A549 (cell line): ENCODE measurements at regions not wholly inside any gene's neighbourhood (a gene's known extent, or its start where the extent isn't known, plus 50 kb on each side); places are given as distances from the start of the nearest gene placed in this dataset.

ENCODE experiments used
- CEBPB ChIP-seq, 2 experiments: fragments of >200 bp in 1 of 2; sonication (Bioruptor Twin) in 1 of 2; formaldehyde crosslinking in 1 of 2; IDR thresholded peaks; 2 replicates each; pipeline ENCODE4 v1.6.1; 2012 to 2016
- CHD2 ChIP-seq: fragments of 150-350 bp; IDR thresholded peaks from 2 replicates; pipeline ENCODE4 v1.6.1; 2014; ENCODE audit warnings: low read length; ENCODE audit not compliant: partially characterized antibody
- CTCF ChIP-seq: fragments of >200 bp; sonication (Bioruptor Twin); formaldehyde crosslinking; IDR thresholded peaks from 3 replicates; pipeline ENCODE4 v1.5.1; 2016
- ELK1 ChIP-seq: fragments of 150-350 bp; IDR thresholded peaks from 2 replicates; pipeline ENCODE4 v1.6.1; 2014; ENCODE audit warnings: low read depth, mild to moderate bottlenecking, low read length
- HOXA7 ChIP-seq: fragments of 250-450 bp; sonication (Bioruptor Pico); IDR thresholded peaks from 2 replicates; pipeline ENCODE4 v1.5.0; 2020; ENCODE audit warnings: mild to moderate bottlenecking, moderate library complexity
- JUNB ChIP-seq: fragments of >200 bp; sonication (Bioruptor Twin); formaldehyde crosslinking; IDR thresholded peaks from 2 replicates; pipeline ENCODE4 v1.6.1; 2016
- MAFK ChIP-seq: fragments of 450-650 bp; IDR thresholded peaks from 2 replicates; pipeline ENCODE4 v1.6.1; 2014; ENCODE audit not compliant: partially characterized antibody
- MAX ChIP-seq: IDR thresholded peaks from 2 replicates; pipeline ENCODE4 v1.6.1; 2012
- MYC ChIP-seq: IDR thresholded peaks from 2 replicates; pipeline ENCODE4 v1.6.1; 2012; ENCODE audit warnings: mild to moderate bottlenecking, inconsistent platforms, low read length, improper control_type of control experiment, borderline replicate concordance
- POLR2A ChIP-seq: IDR thresholded peaks from 2 replicates; pipeline ENCODE4 v1.6.1; 2012; ENCODE audit warnings: mild to moderate bottlenecking, low read length
- SMC3 ChIP-seq: fragments of >200 bp; sonication (Bioruptor Twin); formaldehyde crosslinking; IDR thresholded peaks from 3 replicates; pipeline ENCODE4 v1.6.1; 2018; ENCODE audit warnings: inconsistent platforms
- TF ChIP-seq, protein P1 (sequence below): IDR thresholded peaks from 2 replicates; pipeline ENCODE4 v1.6.1; 2012; ENCODE audit warnings: low read depth, borderline replicate concordance

DNA sequence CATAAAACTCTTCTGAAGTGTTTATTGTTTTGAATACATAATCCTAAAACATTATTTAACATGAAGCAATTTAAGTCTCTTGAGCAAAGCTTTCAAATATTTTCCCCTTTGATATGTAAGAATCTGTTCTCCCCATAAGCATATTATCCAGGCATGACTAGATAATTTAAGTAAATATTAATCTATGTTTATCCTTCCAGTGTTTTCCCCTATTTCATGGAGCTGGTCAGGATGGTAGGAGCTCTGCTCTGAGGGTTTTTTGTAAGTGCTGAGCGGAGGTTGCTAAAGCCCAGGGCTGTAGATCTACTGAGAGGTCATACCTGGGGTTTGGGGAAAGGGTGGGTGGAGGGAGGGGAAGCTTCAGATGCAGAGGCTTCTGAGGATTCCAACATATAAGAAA is 258.9 kb upstream of the SFRP2 start:
- TF ChIP-seq, protein P1, sequence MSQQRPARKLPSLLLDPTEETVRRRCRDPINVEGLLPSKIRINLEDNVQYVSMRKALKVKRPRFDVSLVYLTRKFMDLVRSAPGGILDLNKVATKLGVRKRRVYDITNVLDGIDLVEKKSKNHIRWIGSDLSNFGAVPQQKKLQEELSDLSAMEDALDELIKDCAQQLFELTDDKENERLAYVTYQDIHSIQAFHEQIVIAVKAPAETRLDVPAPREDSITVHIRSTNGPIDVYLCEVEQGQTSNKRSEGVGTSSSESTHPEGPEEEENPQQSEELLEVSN, result no peak
- TF ChIP-seq POLR2A, result no peak
- no peak for TF ChIP-seq CTCF
- TF ChIP-seq MAFK, result no peak
- no peak for TF ChIP-seq MAX
- no peak for TF ChIP-seq MYC
- TF ChIP-seq CHD2, result no peak
- no peak for TF ChIP-seq CEBPB (IDR thresholded peaks at IDR 0.05)
- TF ChIP-seq ELK1, result no peak
- TF ChIP-seq SMC3, result no peak
- TF ChIP-seq JUNB, result no peak
- TF ChIP-seq HOXA7 (CRISPR knock-in tag), result no peak
